ENCODE measurements at regions not wholly inside any gene's neighbourhood (a gene's known extent, or its start where the extent isn't known, plus 50 kb on each side); places are given as distances from the start of the nearest gene placed in this dataset.

DNA sequence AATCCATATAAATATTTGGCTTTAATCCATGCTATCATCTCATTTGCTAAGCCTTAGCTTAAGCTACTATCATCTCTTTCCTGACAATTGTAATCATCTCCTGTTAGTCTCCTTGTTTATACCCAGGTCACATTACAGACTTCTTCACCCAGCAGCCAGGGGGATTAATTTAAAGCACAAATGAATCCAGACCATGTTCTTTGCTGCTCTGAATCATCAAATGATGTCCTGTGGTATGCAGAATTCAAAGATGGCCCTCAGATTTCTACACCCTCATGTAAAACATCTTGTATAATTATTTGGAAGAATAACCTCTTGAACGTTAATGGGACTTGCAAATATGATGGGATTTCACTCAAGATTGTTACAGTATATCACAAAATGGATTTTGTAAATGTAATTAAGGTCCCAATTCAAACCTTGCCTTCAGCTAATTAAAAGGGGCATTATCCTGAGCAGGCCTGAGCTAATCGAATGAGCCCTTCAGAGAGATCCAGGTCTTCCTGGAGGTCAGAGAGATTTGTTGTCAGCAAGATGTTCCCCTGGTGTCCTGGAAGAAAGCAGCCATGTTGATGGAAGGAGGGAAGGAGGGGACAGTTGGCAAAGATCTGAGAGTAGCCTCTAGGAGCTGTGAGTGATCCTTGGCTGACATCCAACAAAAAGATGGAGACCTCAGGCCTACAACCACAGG, 241.1 kb upstream of the MMADHC start:
- Mint-ChIP-seq H3K27me3 (ENCODE audit: low read depth) (no peaks in the 10 kb centered on the region), H3K4me1 (peaks cover 11% of the 10 kb centered on the region), H3K4me3 (no peak overlapping the region), H3K9me3 (peaks cover 2% of the 10 kb centered on the region), H3K27ac (ENCODE audit: unreplicated experiment) (no peak overlapping the region), H3K36me3 (ENCODE audit: low read depth) (no peaks in the 10 kb centered on the region)
- DNase-seq (ENCODE audit: low read depth, low spot score), result no peak
- TF ChIP-seq, protein P1, sequence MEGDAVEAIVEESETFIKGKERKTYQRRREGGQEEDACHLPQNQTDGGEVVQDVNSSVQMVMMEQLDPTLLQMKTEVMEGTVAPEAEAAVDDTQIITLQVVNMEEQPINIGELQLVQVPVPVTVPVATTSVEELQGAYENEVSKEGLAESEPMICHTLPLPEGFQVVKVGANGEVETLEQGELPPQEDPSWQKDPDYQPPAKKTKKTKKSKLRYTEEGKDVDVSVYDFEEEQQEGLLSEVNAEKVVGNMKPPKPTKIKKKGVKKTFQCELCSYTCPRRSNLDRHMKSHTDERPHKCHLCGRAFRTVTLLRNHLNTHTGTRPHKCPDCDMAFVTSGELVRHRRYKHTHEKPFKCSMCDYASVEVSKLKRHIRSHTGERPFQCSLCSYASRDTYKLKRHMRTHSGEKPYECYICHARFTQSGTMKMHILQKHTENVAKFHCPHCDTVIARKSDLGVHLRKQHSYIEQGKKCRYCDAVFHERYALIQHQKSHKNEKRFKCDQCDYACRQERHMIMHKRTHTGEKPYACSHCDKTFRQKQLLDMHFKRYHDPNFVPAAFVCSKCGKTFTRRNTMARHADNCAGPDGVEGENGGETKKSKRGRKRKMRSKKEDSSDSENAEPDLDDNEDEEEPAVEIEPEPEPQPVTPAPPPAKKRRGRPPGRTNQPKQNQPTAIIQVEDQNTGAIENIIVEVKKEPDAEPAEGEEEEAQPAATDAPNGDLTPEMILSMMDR (conservative IDR thresholded peaks at IDR 0.05), result no peak

DNA sequence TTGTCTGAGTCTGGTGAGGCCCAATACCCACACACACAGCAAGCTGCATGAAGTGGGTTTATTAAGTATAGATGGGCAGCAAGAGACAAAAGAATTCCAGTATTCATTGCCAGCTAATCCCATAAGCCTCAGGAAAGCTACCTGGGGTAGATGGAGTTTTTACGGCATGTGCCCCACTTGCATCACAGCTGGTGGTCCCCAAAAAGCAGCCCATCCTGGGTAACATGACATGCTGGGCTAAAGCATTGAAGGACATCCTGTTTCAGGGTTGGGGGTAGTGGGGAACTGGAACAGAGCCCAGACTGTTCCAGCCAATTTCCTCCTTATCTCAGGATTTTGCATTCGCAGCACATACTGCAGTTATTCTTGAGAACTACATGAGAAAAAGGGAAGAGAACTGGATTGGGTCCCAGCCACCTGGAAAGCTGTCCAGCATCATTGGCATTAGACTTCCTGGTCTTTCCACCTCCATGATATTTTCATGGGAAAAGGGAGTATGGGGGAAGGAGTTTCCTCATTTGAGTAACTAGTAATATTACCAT, 240.1 kb upstream of the MMADHC start:
- no peak overlapping the region for H3K4me3 Mint-ChIP-seq
- H3K9me3 Mint-ChIP-seq, result peaks cover 2% of the 10 kb centered on the region
- TF ChIP-seq, protein P1 (conservative IDR thresholded peaks at IDR 0.05), result no peak
- H3K27ac Mint-ChIP-seq (ENCODE audit: unreplicated experiment), result peak overlapping the region; percentile 53
- no peaks in the 10 kb centered on the region for H3K27me3 Mint-ChIP-seq (ENCODE audit: low read depth)
- H3K4me1 Mint-ChIP-seq, result peaks cover 6% of the 10 kb centered on the region
- DNase-seq (ENCODE audit: low read depth, low spot score), result no peak
- H3K36me3 Mint-ChIP-seq (ENCODE audit: low read depth), result no peaks in the 10 kb centered on the region

DNA sequence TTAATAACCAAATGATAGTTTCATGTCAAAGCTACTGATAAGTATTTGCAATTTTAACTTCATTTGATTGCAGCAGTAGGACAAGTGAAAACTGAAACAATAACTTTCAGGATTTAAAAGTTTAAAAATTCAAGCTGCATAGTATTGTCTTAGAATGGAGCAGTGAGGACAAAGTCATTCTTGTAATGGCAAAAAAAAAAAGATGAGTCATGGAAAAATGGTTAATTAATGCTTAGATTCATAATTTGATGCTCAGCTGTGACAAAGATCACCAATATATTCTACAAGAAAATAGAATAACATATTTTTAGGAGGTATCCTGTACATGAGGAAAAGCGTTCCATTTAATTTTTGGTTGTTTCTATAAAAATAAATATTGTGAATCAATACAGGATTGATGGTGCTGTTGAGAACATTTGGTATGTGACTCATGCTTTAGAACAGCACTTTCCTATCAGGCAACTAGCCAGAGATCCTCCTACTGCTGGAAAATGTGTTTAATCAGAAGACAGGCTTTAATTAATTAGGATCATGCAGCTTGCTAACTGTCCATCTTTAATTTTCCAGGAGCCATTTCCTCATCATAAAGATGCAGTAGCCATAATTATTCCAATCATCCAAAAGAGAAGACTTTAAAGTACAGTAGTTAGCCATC, 239.0 kb upstream of the MMADHC start:
- no peaks in the 10 kb centered on the region for H3K27me3 Mint-ChIP-seq (ENCODE audit: low read depth)
- H3K36me3 Mint-ChIP-seq (ENCODE audit: low read depth), result no peaks in the 10 kb centered on the region
- DNase-seq (ENCODE audit: low read depth, low spot score), result no peak
- peaks cover 2% of the 10 kb centered on the region for H3K9me3 Mint-ChIP-seq
- H3K4me1 Mint-ChIP-seq, result peaks cover 5% of the 10 kb centered on the region
- no peak overlapping the region for H3K4me3 Mint-ChIP-seq
- H3K27ac Mint-ChIP-seq (ENCODE audit: unreplicated experiment), result no peak overlapping the region
- TF ChIP-seq, protein P1 (conservative IDR thresholded peaks at IDR 0.05), result no peak

DNA sequence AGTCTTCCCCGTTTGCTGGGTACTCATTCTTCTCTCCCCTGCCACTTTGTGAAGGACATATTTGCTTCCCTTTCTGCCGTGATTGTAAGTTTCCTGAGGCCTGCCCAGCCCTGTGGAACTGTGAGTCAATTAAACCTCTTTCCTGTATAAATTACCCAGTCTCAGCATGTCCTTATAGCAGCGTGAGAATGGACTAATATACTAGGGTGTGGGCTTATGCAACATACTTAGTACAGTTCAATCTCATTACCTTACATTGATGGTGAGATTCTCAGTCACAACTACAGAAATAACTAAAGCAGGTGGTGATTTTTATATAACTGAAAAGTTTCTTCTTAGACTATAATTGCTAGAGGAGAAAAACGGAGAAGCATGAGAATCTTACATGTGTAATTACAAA, 237.9 kb upstream of the MMADHC start:
- Mint-ChIP-seq H3K36me3 (ENCODE audit: low read depth) (no peaks in the 10 kb centered on the region), H3K9me3 (peaks cover 2% of the 10 kb centered on the region), H3K27ac (ENCODE audit: unreplicated experiment) (no peak overlapping the region), H3K4me1 (no peaks in the 10 kb centered on the region), H3K4me3 (no peak overlapping the region), H3K27me3 (ENCODE audit: low read depth) (no peaks in the 10 kb centered on the region)
- no peak for DNase-seq (ENCODE audit: low read depth, low spot score)
- TF ChIP-seq, protein P1 (conservative IDR thresholded peaks at IDR 0.05), result no peak

DNA sequence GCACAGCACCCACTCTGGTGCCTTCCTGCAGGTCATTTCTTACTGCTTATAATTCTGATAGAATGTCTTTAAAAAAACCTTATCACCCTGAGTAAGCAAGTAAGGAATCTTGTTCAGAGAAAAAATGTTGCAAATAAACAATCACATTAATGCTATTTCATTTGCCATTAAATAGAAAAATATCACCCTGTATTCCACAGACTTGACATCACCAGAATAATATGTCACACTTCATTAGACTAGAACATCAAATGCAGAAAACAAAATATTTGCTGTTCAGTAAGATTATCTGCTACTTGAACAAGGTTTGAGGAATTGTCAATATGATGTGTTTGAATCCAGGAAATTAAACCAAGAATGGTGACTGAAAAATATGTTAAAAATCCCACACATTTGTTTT, 236.6 kb upstream of the MMADHC start:
- no peaks in the 10 kb centered on the region for H3K27me3 Mint-ChIP-seq (ENCODE audit: low read depth)
- H3K36me3 Mint-ChIP-seq (ENCODE audit: low read depth), result no peaks in the 10 kb centered on the region
- TF ChIP-seq, protein P1 (conservative IDR thresholded peaks at IDR 0.05), result no peak
- no peak overlapping the region for H3K4me3 Mint-ChIP-seq
- DNase-seq (ENCODE audit: low read depth, low spot score), result no peak
- no peak overlapping the region for H3K27ac Mint-ChIP-seq (ENCODE audit: unreplicated experiment)
- H3K9me3 Mint-ChIP-seq, result peaks cover 2% of the 10 kb centered on the region
- no peaks in the 10 kb centered on the region for H3K4me1 Mint-ChIP-seq
